CD14-positive monocyte (primary cell): ENCODE measurements at regions not wholly inside any gene's neighbourhood (a gene's known extent, or its start where the extent isn't known, plus 50 kb on each side); places are given as distances from the start of the nearest gene placed in this dataset.

Experiments used
- DNase-seq, 3 donors: peaks; one replicate each; pipeline ENCODE4 v3.0.0-alpha.2; 2011 to 2022
- H2AFZ ChIP-seq: 2 replicates; pipeline ENCODE4 v1.6.0; 2012; ENCODE audit warnings: mild to moderate bottlenecking, low read depth, low read length, inconsistent platforms; ENCODE audit not compliant: insufficient read depth, poor library complexity, severe bottlenecking
- H3K27ac ChIP-seq, 2 donors: 1 replicate in 1 of 2; 2 replicates in 1 of 2; pipeline ENCODE4 v1.5.1; 2012 to 2013; ENCODE audit warnings: low read length in 2 of 2, control low read depth in 1 of 2, inconsistent platforms in 1 of 2, low read depth in 1 of 2, mild to moderate bottlenecking in 1 of 2
- H3K27me3 ChIP-seq, 2 donors: one replicate each; pipeline versions ENCODE4 v1.6.0 to v1.6.1; 2011 to 2013; ENCODE audit warnings: low read length in 2 of 2; ENCODE audit not compliant: control insufficient read depth in 2 of 2, insufficient read depth in 2 of 2
- H3K36me3 ChIP-seq, 2 donors: replicated peaks in 1 of 2; 1 replicate in 1 of 2; 2 replicates in 1 of 2; pipeline versions ENCODE4 v1.5.1 to v1.6.1; 2012 to 2013; ENCODE audit warnings: low read length in 2 of 2, control low read depth in 1 of 2, inconsistent platforms in 1 of 2, mild to moderate bottlenecking in 1 of 2; ENCODE audit not compliant: insufficient read depth in 2 of 2, control insufficient read depth in 1 of 2
- H3K4me1 ChIP-seq, 2 donors: 1 replicate in 1 of 2; 2 replicates in 1 of 2; pipeline versions ENCODE4 v1.5.1 to v1.6.1; 2012 to 2013; ENCODE audit warnings: low read length in 2 of 2, control low read depth in 1 of 2, inconsistent platforms in 1 of 2, mild to moderate bottlenecking in 1 of 2, moderate library complexity in 1 of 2; ENCODE audit not compliant: insufficient read depth in 2 of 2, control insufficient read depth in 1 of 2
- H3K4me2 ChIP-seq: replicated peaks from 2 replicates; pipeline ENCODE3; 2012; ENCODE audit warnings: low read length, moderate library complexity, mild to moderate bottlenecking; ENCODE audit not compliant: poor library complexity, severe bottlenecking; ENCODE audit errors: extremely low read depth
- H3K4me3 ChIP-seq, 3 experiments: fragments of 200-600 bp in 1 of 3; sonication (generic) in 1 of 3; replicated peaks in 1 of 3; 1 replicate in 2 of 3; 2 replicates in 1 of 3; pipeline ENCODE4 v1.5.1; 2011 to 2013; ENCODE audit warnings: low read length in 3 of 3, mild to moderate bottlenecking in 3 of 3, control low read depth in 2 of 3, low read depth in 2 of 3, inconsistent platforms in 1 of 3, moderate library complexity in 1 of 3
- H3K79me2 ChIP-seq: 2 replicates; pipeline ENCODE4 v1.6.0; 2012; ENCODE audit warnings: mild to moderate bottlenecking, control low read depth, inconsistent platforms, low read length, moderate library complexity; ENCODE audit not compliant: insufficient read depth
- H3K9ac ChIP-seq: 2 replicates; pipeline ENCODE4 v1.6.0; 2017; ENCODE audit warnings: low read length, mild to moderate bottlenecking; ENCODE audit not compliant: insufficient read depth, poor library complexity, severe bottlenecking
- H3K9me3 ChIP-seq, 2 donors: replicated peaks in 1 of 2; 1 replicate in 1 of 2; 2 replicates in 1 of 2; pipeline versions ENCODE4 v1.5.1 to v1.6.1; 2012 to 2013; ENCODE audit warnings: low read length in 2 of 2, control low read depth in 1 of 2; ENCODE audit not compliant: control insufficient read depth in 1 of 2, insufficient read depth in 1 of 2
- H4K20me1 ChIP-seq: 2 replicates; pipeline ENCODE4 v1.6.0; 2012; ENCODE audit warnings: mild to moderate bottlenecking, low read length, control low read depth, moderate library complexity; ENCODE audit not compliant: insufficient read depth
- H3K27ac Mint-ChIP-seq, 7 donors: one replicate each; pipeline ENCODE4 v1.8.0; 2020; ENCODE audit warnings: mild to moderate bottlenecking in 7 of 7, mixed read lengths in 7 of 7, moderate library complexity in 6 of 7, inconsistent platforms in 2 of 7
- H3K27me3 Mint-ChIP-seq, 3 donors: one replicate each; pipeline ENCODE4 v1.8.0; 2021 to 2022; ENCODE audit warnings: low read depth in 3 of 3, mild to moderate bottlenecking in 3 of 3, mixed read lengths in 3 of 3, moderate library complexity in 3 of 3, inconsistent platforms in 1 of 3
- H3K36me3 Mint-ChIP-seq, 2 donors: one replicate each; pipeline ENCODE4 v1.8.0; 2020; ENCODE audit warnings: mixed read lengths in 2 of 2, inconsistent platforms in 1 of 2, mild to moderate bottlenecking in 1 of 2
- H3K4me1 Mint-ChIP-seq: one replicate; pipeline ENCODE4 v1.8.0; 2020; ENCODE audit warnings: mild to moderate bottlenecking, mixed read lengths
- H3K4me3 Mint-ChIP-seq, 2 donors: one replicate each; pipeline ENCODE4 v1.8.0; 2020; ENCODE audit warnings: mild to moderate bottlenecking in 2 of 2, mixed read lengths in 2 of 2, moderate library complexity in 1 of 2
- H3K9me3 Mint-ChIP-seq, 7 donors: one replicate each; pipeline ENCODE4 v1.8.0; 2020 to 2022; ENCODE audit warnings: mixed read lengths in 7 of 7, mild to moderate bottlenecking in 6 of 7, moderate library complexity in 6 of 7, inconsistent platforms in 2 of 7
- WGBS: methylation state at CpG from one replicate; pipeline ENCODE4 v1.1.5; 2013; ENCODE audit warnings: missing lambda C conversion rate; ENCODE audit not compliant: insufficient coverage; 5-methylcytosine and 5-hydroxymethylcytosine counted together
- intact Hi-C, 2 donors: fragments of 100-400 bp; cut with micrococcal nuclease; formaldehyde crosslinking; loops; one replicate each; pipeline versions ENCODE4 v1.15.0 to v1.15.1; 2023
- TF ChIP-seq, protein P1 (sequence below): fragments of 200-600 bp; IDR thresholded peaks from one replicate; pipeline ENCODE4 v1.8.0; 2022; ENCODE audit warnings: antibody characterized with exemption, mild to moderate bottlenecking

DNA sequence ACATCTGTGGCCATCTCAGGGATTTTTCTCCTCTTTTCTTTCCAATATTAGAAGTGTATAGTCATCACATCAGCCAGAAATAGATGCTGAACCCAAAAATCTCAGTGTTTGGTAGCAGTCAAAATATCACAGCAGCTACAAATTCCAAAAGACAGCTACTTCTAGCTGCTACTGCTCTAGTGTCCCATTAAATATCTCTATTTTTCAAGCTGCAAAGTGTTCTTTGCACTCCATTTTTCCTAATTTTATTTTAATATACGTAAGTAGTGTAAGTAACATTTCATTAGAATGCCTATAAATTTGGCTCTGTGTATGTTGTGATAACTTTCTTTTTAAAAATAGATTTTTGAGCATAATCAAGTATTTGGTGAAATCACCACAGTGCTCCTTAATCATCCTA, 967.3 kb downstream of the BCL11A start:
- Histone ChIP-seq H3K27me3 (no peaks in the 10 kb centered on the region), H3K9ac (no peak overlapping the region), H3K4me3 (no peak overlapping the region), H3K4me2 (no peak overlapping the region), H3K4me1 (no peaks in the 10 kb centered on the region), H3K27ac (no peak overlapping the region), H2AFZ (no peak overlapping the region), H3K9me3 (no peaks in the 10 kb centered on the region), H3K79me2 (no peaks in the 10 kb centered on the region), H3K36me3 (no peaks in the 10 kb centered on the region), H4K20me1 (no peaks in the 10 kb centered on the region)
- Mint-ChIP-seq H3K27ac (no peak overlapping the region), H3K4me3 (no peak overlapping the region), H3K4me1 (no peaks in the 10 kb centered on the region), H3K27me3 (peaks cover 0 to 2% (median 0%) of the 10 kb centered on the region in 3 donors), H3K9me3 (peaks cover 0 to 7% (median 3%) of the 10 kb centered on the region in 7 donors), H3K36me3 (no peaks in the 10 kb centered on the region)
- TF ChIP-seq, protein P1, sequence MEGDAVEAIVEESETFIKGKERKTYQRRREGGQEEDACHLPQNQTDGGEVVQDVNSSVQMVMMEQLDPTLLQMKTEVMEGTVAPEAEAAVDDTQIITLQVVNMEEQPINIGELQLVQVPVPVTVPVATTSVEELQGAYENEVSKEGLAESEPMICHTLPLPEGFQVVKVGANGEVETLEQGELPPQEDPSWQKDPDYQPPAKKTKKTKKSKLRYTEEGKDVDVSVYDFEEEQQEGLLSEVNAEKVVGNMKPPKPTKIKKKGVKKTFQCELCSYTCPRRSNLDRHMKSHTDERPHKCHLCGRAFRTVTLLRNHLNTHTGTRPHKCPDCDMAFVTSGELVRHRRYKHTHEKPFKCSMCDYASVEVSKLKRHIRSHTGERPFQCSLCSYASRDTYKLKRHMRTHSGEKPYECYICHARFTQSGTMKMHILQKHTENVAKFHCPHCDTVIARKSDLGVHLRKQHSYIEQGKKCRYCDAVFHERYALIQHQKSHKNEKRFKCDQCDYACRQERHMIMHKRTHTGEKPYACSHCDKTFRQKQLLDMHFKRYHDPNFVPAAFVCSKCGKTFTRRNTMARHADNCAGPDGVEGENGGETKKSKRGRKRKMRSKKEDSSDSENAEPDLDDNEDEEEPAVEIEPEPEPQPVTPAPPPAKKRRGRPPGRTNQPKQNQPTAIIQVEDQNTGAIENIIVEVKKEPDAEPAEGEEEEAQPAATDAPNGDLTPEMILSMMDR: no peak
- no CpG with 5 or more reads among the region's 1 CpG for WGBS
- no peak for DNase-seq
- intact Hi-C loops: no loop called here

DNA sequence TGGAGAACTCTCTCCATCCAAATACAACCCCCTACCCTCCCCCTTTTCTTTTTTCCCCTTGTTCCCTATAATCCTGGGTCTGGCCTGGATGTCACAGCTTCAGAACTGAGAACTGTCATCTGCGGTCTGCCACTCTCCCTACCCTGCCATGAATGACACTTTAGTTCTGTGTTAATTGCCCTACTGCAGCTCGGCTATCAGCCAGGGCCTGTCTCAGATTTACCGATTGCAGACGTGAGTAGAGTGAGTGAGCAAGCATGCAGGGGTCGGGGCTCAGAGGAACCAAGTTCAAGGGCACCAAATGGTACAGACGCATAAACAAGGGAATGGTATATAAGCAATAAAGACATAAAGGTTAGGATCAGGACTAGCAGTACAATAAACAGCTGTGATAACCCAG, 967.8 kb downstream of the BCL11A start:
- Histone ChIP-seq H3K9me3 (no peaks in the 10 kb centered on the region), H3K4me2 (no peak overlapping the region), H3K9ac (no peak overlapping the region), H3K27ac (no peak overlapping the region), H3K79me2 (no peaks in the 10 kb centered on the region), H4K20me1 (no peaks in the 10 kb centered on the region), H3K4me3 (no peak overlapping the region), H2AFZ (no peak overlapping the region), H3K4me1 (no peaks in the 10 kb centered on the region), H3K27me3 (no peaks in the 10 kb centered on the region), H3K36me3 (no peaks in the 10 kb centered on the region)
- Mint-ChIP-seq H3K4me1 (no peaks in the 10 kb centered on the region), H3K27ac (no peak overlapping the region), H3K4me3 (no peak overlapping the region), H3K27me3 (peaks cover 0 to 2% (median 0%) of the 10 kb centered on the region in 3 donors), H3K9me3 (peaks cover 3 to 8% (median 3%) of the 10 kb centered on the region in 7 donors), H3K36me3 (no peaks in the 10 kb centered on the region)
- TF ChIP-seq, protein P1: no peak
- DNase-seq: no peak
- WGBS: 74% methylated on average over 3 of the region's 6 CpGs
- intact Hi-C loops: no loop called here
